MM.1S (cell line): ENCODE measurements at regions not wholly inside any gene's neighbourhood (a gene's known extent, or its start where the extent isn't known, plus 50 kb on each side); places are given as distances from the start of the nearest gene placed in this dataset.

Experiments used
- CTCF ChIP-seq: fragments of 300-600 bp; sonication (generic); IDR thresholded peaks from 2 replicates; pipeline ENCODE4 v1.5.1; 2016; ENCODE audit warnings: antibody characterized with exemption, low read length, mixed read lengths
- EZH2 ChIP-seq: fragments of 300-600 bp; sonication (generic); optimal IDR thresholded peaks from 2 replicates; pipeline ENCODE3; 2017; ENCODE audit warnings: low read depth, mild to moderate bottlenecking, antibody characterized with exemption, low read length, mixed read lengths

- TF ChIP-seq CTCF = no peak
- TF ChIP-seq EZH2 = no peak
Measured at GRCh38 chr18:73670524-73670923, 477.1 kb downstream of the FBXO15 start.
